ENCODE measurements at regions not wholly inside any gene's neighbourhood (a gene's known extent, or its start where the extent isn't known, plus 50 kb on each side); places are given as distances from the start of the nearest gene placed in this dataset.
"Not testable (repeated sequence)": the region's sequence is repeated elsewhere in the genome, so short reads cannot be mapped to it uniquely, and the experiment has no call there.

- Histone ChIP-seq H3K4me1 (peaks cover 0 to 44% (median 10%) of the 10 kb centered on the region in 4 donors), H3K9me3 (peaks cover 0 to 8% (median 0%) of the 10 kb centered on the region in 4 donors), H3K4me3 (no peak overlapping the region), H3K27ac (no peak overlapping the region), H3K36me3 (no peaks in the 10 kb centered on the region), H3K27me3 (no peaks in the 10 kb centered on the region)
- TF ChIP-seq POLR2A (IDR thresholded peaks at IDR 0.05) (no peak), CTCF (IDR thresholded peaks at IDR 0.05) (no peak), EP300 (IDR thresholded peaks at IDR 0.05) (no peak)
- no peak for DNase-seq (ENCODE audit: low spot score in 2 of 2)
- 85 to 95% methylated on average over 2 of the region's 2 CpGs for WGBS, 2 donors
Observed at GRCh38 chr4:184280591-184281071, 63.0 kb upstream of the ENPP6 start.

DNA sequence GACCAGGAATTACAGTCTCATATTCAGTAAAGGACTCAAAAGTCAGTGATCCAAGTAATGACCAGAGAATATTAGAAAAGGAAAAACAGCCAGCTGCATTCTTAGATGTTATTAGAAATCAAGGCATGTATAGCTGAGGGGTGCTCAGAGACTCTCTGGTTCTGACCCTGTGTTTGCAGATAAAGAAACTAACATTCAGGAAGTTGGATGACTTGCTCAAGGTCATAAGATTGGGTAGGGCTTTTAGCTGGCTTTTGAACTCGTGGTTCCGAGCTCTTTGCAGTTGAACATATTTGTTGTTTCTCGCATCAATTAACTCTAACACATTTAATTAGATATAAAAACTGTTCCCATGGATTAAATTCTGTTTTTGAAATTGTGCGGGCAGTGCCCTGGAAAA, 62.5 kb upstream of the ENPP6 start:
- H3K27ac ChIP-seq, result peak overlapping the region in 1 of 4 donors; percentile 46

DNA sequence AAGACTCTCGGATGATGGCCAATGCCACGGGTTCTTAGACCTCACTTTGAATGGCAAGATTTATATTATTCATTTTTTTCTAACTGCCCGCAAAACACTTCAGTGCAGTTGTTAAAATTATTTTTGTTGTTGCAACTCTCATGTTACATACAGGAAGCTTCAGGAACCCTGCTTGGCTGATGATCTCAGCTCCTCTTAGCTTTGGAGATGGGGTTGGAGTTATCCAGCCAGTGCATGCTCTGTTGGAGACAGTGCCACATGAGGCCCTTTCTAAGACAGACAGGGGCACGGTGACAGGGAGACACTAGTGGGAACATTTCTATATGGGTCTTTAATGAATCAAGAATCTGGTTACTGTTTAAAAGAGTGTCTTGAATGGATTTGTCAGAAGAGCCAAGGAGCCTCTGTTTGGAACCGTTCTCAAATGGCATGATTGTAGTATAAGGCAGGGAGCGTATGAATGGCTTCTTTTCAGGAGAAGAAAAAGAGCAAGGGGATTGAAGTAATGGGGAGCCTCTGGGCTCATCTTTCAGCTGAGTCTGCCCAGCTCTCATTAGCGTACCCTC, 61.9 kb upstream of the ENPP6 start:
- no peak for TF ChIP-seq CTCF (IDR thresholded peaks at IDR 0.05)
- no peak for TF ChIP-seq EP300 (IDR thresholded peaks at IDR 0.05)
- no peak for TF ChIP-seq POLR2A (IDR thresholded peaks at IDR 0.05)
- 57 to 63% methylated on average over 7 of the region's 7 CpGs for WGBS, 2 donors
- Histone ChIP-seq H3K27ac (peak overlapping the region in 1 of 4 donors; percentile 46), H3K4me3 (no peak overlapping the region), H3K27me3 (no peaks in the 10 kb centered on the region), H3K36me3 (no peaks in the 10 kb centered on the region), H3K9me3 (peaks cover 0 to 8% (median 0%) of the 10 kb centered on the region in 4 donors), H3K4me1 (peaks cover 0 to 44% (median 10%) of the 10 kb centered on the region in 4 donors)
- peak in 1 of 2 donors; percentile 1 for DNase-seq (ENCODE audit: low spot score in 2 of 2)

More for the DNA sequence above, 62.5 kb upstream of the ENPP6 start:
- TF ChIP-seq POLR2A (IDR thresholded peaks at IDR 0.05) (no peak), CTCF (IDR thresholded peaks at IDR 0.05) (no peak), EP300 (IDR thresholded peaks at IDR 0.05) (no peak)
- H3K9me3 ChIP-seq, result peaks cover 0 to 8% (median 0%) of the 10 kb centered on the region in 4 donors
- no peaks in the 10 kb centered on the region for H3K36me3 ChIP-seq
- H3K4me3 ChIP-seq, result no peak overlapping the region
- WGBS, 2 donors, result 79 to 87% methylated on average over 4 of the region's 4 CpGs
- peaks cover 0 to 44% (median 10%) of the 10 kb centered on the region in 4 donors for H3K4me1 ChIP-seq
- H3K27me3 ChIP-seq, result no peaks in the 10 kb centered on the region
- peak in 1 of 2 donors; percentile 2 for DNase-seq (ENCODE audit: low spot score in 2 of 2)

- not testable (repeated sequence) for H3K27ac ChIP-seq; H3K36me3 ChIP-seq; H3K9me3 ChIP-seq; H3K4me3 ChIP-seq; DNase-seq (ENCODE audit: low spot score in 2 of 2); H3K27me3 ChIP-seq
- peaks cover 0 to 34% (median 8%) of the 10 kb centered on the region in 4 donors for H3K4me1 ChIP-seq
Observed at GRCh38 chr4:184277769-184278168, 60.1 kb upstream of the ENPP6 start.

GRCh38 chr4:184277010-184277409, 59.3 kb upstream of the ENPP6 start:
- 90 to 91% methylated on average over 3 of the region's 3 CpGs for WGBS, 2 donors
- not testable (repeated sequence) for H3K27me3 ChIP-seq

DNA sequence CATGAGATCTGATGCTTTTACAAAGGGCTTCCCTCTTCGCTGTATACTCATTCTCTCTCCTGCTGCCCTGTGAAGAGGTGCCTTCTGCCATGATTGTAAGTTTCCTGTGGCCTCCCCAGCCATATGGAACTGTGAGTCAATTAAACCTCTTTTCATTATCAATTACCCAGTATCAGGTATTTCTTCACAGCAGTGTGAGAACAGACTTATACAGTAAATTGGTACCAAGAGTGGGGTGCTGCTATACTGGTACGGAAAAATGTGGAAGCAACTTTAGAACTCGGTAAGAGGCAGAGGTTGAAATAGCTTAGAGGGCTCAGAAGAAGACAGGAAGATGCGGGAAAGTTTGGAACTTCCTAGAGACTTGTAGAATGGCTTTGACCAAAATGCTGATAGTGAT, 58.7 kb upstream of the ENPP6 start:
- DNase-seq (ENCODE audit: low spot score in 2 of 2); H3K36me3 ChIP-seq; H3K9me3 ChIP-seq; H3K27me3 ChIP-seq; H3K4me3 ChIP-seq; H3K27ac ChIP-seq: not testable (repeated sequence)
- 84 to 96% methylated on average over 4 of the region's 4 CpGs for WGBS, 2 donors
- peaks cover 0 to 20% (median 4%) of the 10 kb centered on the region in 4 donors for H3K4me1 ChIP-seq

More at GRCh38 chr4:184277010-184277409, 59.3 kb upstream of the ENPP6 start:
- not testable (repeated sequence) for H3K27ac ChIP-seq; H3K9me3 ChIP-seq; H3K4me3 ChIP-seq; DNase-seq (ENCODE audit: low spot score in 2 of 2); H3K36me3 ChIP-seq
- peaks cover 0 to 26% (median 4%) of the 10 kb centered on the region in 4 donors for H3K4me1 ChIP-seq
